Suppressor macrophage treated with lipopolysaccharide for 1 hour (primary cell): ENCODE measurements at regions not wholly inside any gene's neighbourhood (a gene's known extent, or its start where the extent isn't known, plus 50 kb on each side); places are given as distances from the start of the nearest gene placed in this dataset.

ENCODE experiments used
- DNase-seq, 3 donors: peaks; one replicate each; pipeline ENCODE4 v3.0.0-alpha.2; 2020 to 2022

DNA sequence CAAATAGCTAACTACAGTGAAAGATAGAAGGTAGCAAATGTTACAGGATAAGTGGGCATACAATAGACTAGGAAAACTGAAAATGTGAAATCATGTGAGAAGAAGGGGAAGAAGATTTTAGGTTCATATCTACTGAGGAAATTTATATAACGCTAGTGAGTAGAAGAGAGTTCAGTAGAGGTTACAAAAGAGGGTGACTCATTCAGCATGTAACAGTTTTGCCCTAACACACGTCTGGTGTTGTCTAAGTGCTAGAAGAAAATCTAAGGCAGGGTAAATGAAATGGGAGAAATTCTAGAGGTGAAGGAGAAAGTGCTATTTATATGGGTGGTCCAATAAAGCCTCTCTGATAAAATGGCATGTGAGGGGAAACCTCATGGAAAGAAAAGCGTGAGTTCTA, 731.4 kb upstream of the POT1 start:
- peak in 1 of 3 donors; percentile 14 for DNase-seq

GRCh38 chr7:125654076-125654475, 724.5 kb upstream of the POT1 start:
- no peak for DNase-seq

GRCh38 chr7:125651823-125652528, 722.4 kb upstream of the POT1 start:
- DNase-seq: no peak

DNA sequence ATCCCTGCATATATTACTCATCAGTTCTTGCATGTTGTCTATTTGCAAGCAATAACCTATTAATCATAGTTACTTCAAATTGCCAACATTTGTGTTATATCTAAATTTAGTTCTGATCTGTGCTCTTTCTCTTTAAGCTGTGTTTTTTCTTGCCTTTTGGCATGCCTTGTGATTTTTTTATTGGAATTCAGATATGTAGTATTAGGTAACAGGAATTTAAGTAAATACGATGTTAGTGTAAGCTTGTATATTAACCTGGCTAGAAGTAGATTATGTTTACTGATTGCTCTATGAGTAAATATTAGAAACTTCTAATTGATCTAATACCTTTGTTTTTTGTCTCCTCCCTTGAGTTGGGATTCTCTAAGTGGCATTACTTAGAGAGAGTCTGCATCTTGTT, 718.9 kb upstream of the POT1 start:
- no peak for DNase-seq

GRCh38 chr7:125645770-125646169, 716.1 kb upstream of the POT1 start:
- no peak for DNase-seq

- DNase-seq: no peak
Measured at GRCh38 chr7:125644109-125644508, 714.5 kb upstream of the POT1 start.

DNA sequence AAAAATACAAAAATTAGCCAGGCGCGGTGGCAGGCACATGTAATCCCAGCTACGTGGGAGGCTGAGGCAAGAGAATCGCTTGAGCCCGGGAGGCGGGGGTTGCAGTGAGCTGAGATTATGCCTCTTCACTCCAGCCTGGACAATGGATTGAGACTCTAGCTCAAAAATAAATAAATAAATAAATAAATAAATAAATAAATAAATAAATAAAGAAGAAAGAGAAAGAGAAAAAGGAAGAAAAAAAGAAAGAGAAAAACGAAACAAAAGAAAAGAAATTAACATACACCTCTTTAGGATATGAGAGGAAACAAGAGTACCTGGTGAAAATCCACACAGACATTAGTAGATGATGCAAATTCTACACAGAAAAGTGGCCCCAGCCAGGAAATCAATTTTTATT, 713.7 kb upstream of the POT1 start:
- DNase-seq: no peak

GRCh38 chr7:125641884-125642283, 712.3 kb upstream of the POT1 start:
- no peak for DNase-seq

DNA sequence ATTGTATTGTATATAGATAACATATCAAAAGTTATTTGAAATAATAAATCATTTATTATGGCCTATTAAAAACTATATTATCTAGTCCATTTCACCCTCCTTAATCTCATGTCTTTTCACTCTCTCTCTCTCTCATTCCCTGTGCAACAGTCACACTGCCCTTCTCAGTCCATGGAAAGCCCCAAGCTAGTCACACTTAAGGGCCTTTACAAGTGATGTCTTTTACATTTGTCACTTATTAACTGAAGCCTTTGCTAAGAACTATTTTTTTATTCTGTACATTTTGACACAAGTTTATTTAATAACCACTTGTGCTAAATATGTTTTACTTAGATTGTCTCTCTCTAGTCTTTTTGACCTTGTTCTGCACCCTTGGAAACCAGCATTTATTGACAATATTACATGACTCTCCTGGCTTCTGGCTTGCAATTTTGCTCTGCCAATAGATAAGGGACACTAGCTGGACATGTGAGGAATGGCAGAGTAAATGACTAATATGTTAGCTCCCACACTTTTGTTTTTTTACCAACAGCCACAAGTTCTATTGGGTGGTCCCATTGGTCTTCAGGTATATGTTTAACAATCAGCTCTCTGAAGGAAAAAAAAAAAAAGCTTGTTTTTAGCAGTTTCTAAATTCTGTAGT, 706.8 kb upstream of the POT1 start:
- DNase-seq: no peak

GRCh38 chr7:125618516-125618915, 688.9 kb upstream of the POT1 start:
- DNase-seq: no peak

DNA sequence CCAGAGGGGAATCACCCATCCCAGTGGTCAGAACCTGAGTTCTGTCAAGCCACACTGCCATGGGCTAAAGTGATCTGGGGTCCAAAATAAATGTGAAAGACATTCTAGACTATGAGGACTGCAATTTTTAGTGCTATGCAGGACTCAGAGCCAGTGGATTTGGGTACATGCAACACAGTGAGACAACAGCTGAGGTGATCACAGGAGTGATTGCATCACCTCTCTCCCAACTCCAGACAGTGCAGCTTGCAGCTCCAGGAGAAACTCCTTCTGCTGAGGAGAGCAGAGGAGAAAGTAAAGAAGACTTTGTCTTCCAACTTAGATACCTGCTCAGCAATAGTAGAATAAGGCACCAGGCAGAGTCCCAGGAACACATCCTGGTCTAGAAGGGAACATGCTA, 682.0 kb upstream of the POT1 start:
- DNase-seq: no peak

GRCh38 chr7:125606671-125607070, 677.0 kb upstream of the POT1 start:
- DNase-seq: no peak

DNA sequence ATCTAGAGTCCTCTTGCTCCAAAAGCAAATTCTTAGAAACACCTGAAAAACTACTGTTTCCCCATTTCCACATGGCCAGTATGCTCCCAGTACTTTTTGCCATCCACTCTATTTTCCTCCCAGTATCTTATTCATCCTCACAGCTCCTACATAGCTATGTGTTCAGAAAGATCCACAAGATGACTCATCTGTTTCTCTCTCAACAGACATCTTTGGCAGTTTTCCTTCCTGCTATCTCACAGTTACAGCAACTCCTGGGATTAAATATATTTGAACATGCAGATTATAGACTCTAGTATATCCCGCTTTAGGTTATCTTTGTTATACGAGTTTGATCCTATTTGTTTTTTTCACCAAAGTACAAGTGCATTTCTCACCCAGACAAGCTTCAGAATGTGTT, 675.6 kb upstream of the POT1 start:
- DNase-seq: no peak

- no peak for DNase-seq
Measured at GRCh38 chr7:125602441-125602840, 672.8 kb upstream of the POT1 start.

GRCh38 chr7:125599387-125599786, 669.8 kb upstream of the POT1 start:
- no peak for DNase-seq

GRCh38 chr7:125592331-125592730, 662.7 kb upstream of the POT1 start:
- DNase-seq: no peak

DNA sequence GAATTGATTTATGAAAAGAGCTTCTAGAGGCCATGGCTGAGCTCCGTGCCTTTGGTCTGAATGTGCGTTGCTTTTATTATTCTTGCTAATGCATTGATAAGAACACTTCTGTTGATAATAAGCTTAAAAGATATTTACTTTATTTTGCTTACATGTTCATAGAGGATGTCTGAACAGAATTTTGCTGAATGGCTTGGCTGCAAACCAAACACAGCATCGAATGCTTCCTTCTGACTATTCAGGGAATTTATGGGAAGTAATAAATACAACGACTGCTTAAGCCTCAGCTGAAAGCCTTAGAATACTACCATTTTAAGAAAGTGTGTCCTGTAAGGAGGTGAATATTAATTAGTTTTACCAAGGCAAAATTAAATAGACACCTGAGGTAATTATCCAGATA, 643.5 kb upstream of the POT1 start:
- DNase-seq: no peak

GRCh38 chr7:125572414-125572813, 642.8 kb upstream of the POT1 start:
- DNase-seq: no peak

DNA sequence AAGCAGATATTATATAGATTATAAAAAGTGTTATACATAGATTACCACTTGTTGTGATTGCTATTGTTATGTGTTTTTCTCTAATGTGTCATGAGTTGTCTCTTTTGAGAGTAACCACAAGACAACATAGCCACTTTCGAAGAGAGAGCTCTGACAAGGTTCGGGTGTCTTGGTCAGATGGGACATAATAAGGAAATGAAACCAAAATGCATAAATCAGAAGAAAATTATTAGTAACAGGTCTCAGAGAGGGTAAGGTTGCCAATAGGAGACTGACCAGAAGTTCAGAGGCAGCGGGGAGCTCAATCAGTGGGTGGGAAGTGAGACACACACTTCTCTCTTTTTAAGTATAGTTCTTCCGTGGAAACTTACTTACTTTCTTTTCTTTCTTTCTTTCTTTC, 639.2 kb upstream of the POT1 start:
- peak; percentile 9 to 19 (median 12) for DNase-seq

DNA sequence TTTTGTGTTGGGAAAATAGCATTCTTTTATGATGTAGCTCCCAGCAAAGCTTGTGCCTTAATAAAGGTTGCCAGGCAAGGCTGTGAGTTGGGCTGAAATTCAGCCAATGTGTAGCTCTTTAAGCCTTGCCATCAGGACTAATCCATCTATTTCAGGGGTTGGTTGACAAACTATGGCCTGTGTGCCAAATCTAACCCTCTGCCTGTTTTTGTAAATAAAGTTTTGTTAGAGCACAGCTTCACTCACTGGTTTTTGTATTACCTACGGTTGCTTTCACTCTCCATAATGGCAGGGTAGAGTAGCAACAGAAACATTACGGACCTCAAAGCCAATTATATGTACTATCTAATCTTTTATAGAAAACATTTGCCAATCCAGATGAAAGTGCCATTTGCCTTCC, 638.1 kb upstream of the POT1 start:
- no peak for DNase-seq

DNA sequence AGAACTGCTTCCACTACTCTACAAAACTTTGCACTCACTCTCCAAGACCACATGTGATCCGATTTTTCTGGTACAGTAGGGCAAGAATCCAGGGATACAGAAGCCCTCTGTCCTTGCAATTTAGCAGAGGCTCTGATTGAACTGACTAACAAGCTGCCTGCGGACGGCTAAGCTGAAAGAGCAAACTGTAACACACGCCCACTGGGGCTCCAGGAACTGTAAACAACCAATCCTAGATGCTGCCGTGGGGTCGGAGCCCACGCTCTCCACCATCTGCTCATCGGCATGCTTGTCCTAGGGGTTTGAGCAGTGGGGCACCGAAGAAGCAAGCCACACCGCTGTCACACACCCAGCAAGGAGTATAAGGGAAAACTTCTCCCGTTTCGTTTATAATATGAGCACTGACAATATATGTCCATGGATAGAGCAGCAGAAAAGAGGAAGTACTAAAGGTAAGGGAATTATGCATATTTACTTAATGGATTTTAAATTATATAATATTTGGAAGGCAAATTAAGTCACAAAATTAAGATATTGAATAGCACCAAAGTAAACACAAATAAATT, 634.4 kb upstream of the POT1 start:
- DNase-seq: no peak

DNA sequence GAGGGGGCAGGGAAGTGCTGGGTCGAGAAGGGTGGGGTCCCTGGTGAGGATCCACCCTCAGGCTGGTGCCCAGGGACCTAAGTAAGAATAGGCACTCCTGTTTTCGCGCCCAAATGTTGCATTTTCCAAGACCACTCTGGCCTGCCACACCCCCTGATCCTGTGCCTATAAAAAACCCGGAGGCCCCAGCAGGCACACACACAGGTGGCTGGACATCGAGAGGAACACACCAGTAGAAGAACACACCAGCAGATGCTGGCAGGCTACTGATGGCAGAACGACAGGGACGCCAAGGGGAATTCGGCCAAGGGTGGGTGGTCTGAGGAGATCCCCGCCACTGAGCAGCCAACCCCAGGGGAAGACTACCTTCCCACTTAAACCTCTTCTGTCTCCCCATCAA, 633.9 kb upstream of the POT1 start:
- DNase-seq: no peak

DNA sequence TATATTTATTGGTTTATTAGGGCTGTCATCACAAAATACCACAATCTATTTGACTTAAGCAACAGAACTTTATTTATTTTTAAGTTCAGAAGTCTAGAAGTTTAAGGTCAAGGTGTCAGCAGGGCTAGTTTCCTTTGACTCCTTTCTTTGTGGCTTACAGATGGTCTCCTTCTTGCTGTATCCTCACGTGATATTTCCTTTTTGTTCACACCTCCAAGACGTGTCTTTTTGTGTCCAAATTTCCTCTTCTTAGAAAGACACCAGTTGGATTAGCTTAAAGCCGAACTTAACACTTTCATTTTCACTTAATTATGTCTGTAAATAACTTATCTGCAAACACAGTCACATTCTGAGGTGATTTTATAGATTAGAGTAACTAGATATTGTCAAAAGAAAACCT, 631.4 kb upstream of the POT1 start:
- peak in 2 of 3 donors; percentile 1 to 28 for DNase-seq

- DNase-seq: no peak
Measured at GRCh38 chr7:125559921-125560320, 630.3 kb upstream of the POT1 start.

DNA sequence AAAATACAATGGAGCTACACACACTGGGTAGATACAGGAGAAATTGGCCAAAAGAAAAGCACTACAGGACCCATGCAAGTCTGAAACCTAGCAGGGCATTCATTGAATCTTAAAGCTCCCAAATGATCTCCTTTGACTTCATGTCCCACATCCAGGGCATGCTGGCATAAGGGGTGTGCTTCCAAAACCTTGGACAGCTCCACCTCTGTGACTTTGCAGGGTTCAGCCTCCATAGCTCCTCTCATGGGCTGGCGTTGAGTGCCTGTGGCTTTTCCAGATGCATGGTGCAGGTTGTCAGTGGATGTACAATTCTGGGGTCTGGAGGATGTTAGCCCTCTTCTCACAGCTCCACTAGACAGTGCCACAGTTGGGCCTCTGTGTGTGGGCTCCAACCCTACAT, 626.3 kb upstream of the POT1 start:
- DNase-seq: no peak
